Activated CD4-positive, alpha-beta T cell treated with anti-CD3 and anti-CD28 coated beads, Interleukin-2, amount 50 U/mL, for 24 hours (primary cell): ENCODE measurements at regions not wholly inside any gene's neighbourhood (a gene's known extent, or its start where the extent isn't known, plus 50 kb on each side); places are given as distances from the start of the nearest gene placed in this dataset.

ENCODE experiments used
- DNase-seq, 2 donors: peaks; one replicate each; pipeline ENCODE4 v3.0.0-alpha.2; 2020; ENCODE audit warnings: low read depth in 1 of 2, low spot score in 1 of 2

DNA sequence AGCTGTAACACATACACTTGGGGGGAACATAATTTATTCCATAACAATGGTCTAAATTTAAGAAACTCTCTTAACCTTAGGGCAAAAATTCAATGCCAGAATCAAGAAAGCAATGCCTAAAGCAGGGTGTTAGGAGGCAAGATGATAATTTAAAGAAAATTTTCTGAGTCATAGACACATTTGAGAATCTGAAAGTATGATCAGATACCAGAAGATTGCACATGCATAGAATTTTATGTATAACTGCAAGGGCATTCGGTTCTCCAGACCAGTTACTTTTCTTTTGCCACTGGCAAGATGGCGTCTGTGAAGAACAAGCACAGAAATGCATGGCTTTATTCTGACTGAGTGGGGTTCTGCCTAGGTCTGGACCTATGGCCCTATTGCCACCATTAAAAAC lies 64.4 kb upstream of the IPO9 start:
- DNase-seq = no peak

DNA sequence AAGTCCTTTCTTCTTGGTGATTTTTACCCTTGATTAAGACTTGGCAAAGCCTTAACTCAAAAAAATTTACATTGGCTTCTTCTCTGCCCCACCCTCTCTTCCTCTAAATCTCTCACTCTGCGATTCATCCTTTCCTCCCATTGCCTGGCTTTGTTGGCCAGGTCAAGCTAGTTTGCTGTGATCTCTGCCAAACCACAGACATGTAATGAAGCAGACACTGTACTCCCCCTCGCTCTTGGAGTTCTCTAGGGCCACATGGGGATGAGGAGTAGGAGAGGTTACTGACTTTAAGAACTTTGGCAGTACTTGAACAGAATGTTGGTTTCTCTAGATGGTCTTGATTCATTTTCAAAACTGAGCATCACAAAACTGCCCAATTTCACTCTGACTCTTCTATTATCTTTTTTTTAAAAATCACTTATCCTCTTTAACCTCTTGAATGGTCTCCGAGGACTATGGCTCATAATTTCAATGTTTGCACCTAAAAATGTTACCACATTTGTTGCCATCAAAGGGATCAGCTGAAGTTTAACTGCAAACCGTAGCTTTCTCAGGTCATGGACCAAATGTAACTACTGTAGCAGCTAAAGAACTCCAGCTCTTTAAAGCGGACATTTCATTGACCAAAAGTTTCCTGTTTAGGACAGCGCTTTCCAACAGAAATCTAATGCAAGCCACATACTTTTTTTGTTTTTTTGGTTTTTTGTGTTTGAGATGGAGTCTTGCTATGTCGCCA lies 62.7 kb upstream of the IPO9 start:
- DNase-seq = no peak

DNA sequence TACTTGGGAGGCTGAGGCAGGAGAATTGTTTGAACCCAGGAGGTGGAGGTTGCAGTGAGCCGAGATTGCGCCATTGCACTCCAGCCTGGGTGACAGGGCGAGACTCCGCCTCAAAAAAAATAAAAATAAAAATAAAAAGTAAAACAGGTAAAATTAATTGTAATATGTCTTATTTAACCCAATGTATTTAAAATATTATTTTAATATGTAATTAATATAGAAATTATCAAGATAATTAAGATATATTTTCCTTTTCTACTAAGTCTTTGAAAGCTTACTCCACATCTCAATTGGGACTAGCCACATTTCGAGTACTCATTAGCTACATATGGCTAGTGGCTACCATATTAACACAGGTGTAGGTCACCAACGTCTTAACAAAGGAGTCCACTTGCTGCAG lies 61.6 kb upstream of the IPO9 start:
- DNase-seq = no peak

DNA sequence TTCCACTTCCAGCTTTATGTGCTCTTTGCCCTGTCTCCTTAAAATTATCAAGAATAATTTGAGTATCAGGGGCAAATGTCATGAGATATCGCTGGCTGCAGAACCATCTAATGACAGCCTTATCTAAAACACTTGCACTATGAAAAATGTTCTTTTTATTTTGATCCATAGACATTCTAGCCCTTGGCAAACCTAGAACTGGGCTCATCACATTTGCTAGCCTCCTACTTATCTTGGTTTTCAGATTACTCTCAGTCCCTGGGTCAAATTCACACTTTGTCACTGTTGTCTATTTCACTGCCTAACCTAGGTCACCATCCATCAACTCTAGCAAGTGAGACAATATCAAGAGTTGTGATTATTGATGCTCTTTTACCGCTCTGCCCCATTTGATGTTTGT lies 59.9 kb upstream of the IPO9 start:
- no peak for DNase-seq

DNA sequence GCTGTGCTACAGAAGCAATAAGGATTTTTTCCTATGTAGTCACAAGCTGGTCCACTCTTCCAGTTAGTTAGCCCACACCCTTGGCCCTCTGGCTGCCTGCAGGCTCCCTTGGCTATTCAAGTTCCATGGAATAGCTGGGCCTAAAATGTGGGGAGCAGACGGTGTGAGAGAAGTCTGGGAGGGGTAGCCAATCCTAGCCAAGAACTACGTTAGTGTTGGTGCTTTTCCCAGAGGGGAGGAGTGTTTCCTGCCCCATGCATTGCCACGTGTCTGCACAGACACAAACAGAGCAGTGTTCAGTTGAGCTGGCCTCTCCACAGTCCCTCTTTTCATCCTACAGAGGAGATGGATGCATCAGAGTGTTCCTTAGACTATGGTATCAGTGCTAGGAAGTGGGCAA lies 59.0 kb upstream of the IPO9 start:
- no peak for DNase-seq

DNA sequence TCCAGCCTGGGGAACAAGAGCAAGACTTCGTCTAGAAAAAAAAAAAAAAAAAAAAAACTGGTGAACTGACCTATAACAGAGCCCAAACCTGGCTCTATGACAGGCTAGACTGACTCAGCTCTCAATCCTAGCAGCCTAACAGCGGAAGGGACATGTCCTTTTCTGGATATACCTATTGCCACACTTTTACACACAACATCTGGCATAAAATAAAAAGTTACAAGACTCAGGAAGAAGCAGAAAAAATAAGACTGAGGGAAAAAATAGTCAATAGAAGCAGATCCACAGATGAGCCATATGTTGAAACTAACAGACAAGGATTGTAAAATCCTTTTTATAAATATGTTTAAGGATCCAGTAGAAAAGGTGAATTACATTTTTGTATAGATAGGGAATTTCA lies 57.5 kb upstream of the IPO9 start:
- no peak for DNase-seq

GRCh38 chr1:201772178-201772577 lies 56.8 kb upstream of the IPO9 start:
- DNase-seq = no peak

DNA sequence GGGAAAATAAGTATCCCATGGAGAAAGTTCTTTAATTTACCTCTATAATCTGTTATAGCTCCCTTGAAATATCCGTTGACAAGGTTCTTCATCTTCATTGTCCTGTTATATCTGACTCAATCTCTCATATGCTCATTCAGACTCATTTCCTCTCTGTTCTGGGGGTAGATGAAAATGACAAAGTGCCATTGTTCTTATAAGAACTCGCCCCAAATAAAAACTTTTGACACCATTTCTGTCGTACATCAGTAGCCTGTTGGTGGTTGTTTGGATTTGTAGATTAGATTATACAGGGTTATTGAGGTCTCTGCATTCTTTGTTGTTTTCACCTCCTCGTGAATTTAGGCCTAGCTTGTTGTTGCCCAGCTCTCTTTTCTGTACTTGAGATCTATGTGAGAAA lies 55.2 kb upstream of the IPO9 start:
- DNase-seq = no peak

- DNase-seq = no peak
These were observed 54.6 kb upstream of the IPO9 start for GRCh38 chr1:201774224-201774982.

DNA sequence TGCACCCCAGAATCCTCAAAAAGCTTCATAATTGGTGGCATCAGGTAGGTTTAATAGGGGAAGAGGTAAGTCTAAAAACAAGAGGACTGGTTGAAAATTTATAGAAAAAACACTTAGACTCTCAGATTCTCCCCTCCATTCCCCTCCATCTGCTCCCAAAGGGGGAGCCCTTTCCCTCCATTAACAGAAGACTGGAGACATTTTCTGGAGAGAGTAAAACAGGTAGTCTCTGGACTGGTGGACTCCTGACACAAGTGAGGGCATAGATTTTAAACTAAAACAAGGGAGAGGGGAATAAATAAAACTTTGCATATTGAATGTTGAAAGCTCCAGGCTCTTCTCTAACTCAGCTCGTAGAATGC lies 54.0 kb upstream of the IPO9 start:
- DNase-seq = no peak

GRCh38 chr1:201775380-201775779 lies 53.6 kb upstream of the IPO9 start:
- DNase-seq = no peak

GRCh38 chr1:201778279-201779065 lies 50.5 kb upstream of the IPO9 start:
- DNase-seq = no peak
